Smooth muscle cell (in vitro differentiated cells): ENCODE measurements at regions not wholly inside any gene's neighbourhood (a gene's known extent, or its start where the extent isn't known, plus 50 kb on each side); places are given as distances from the start of the nearest gene placed in this dataset.

Source experiments
- DNase-seq: peaks from one replicate; lab custom pipeline; 2025; ENCODE audit not compliant: unreplicated experiment; lab: John Stamatoyannopoulos, UW
- H2AFZ ChIP-seq: fragments of 200-600 bp; sonication (generic); 2 replicates; pipeline ENCODE4 v1.6.0; 2016; ENCODE audit warnings: antibody characterized with exemption, low read depth, mild to moderate bottlenecking
- H3F3A ChIP-seq: fragments of 200-600 bp; sonication (generic); 2 replicates; pipeline ENCODE4 v1.6.0; 2017; ENCODE audit warnings: antibody characterized with exemption, low read depth
- H3K27ac ChIP-seq: fragments of 200-600 bp; sonication (generic); 2 replicates; pipeline ENCODE4 v1.5.1; 2016; ENCODE audit warnings: low read depth, mild to moderate bottlenecking
- H3K27me3 ChIP-seq: fragments of 200-600 bp; sonication (generic); 2 replicates; pipeline ENCODE4 v1.6.1; 2016; ENCODE audit warnings: low read depth, mild to moderate bottlenecking
- H3K36me3 ChIP-seq: fragments of 200-600 bp; sonication (generic); 2 replicates; pipeline ENCODE4 v1.5.1; 2016; ENCODE audit warnings: low read depth
- H3K4me1 ChIP-seq: fragments of 200-600 bp; sonication (generic); 2 replicates; pipeline ENCODE4 v1.5.1; 2016; ENCODE audit warnings: low read depth
- H3K4me2 ChIP-seq: fragments of 200-600 bp; sonication (generic); 2 replicates; pipeline ENCODE4 v1.6.0; 2016; ENCODE audit warnings: mild to moderate bottlenecking
- H3K4me3 ChIP-seq: fragments of 200-600 bp; sonication (generic); 2 replicates; pipeline ENCODE4 v1.5.1; 2016; ENCODE audit warnings: mild to moderate bottlenecking
- H3K79me2 ChIP-seq: fragments of 200-600 bp; sonication (generic); 2 replicates; pipeline ENCODE4 v1.6.0; 2016; ENCODE audit warnings: low read depth, mild to moderate bottlenecking
- H3K9ac ChIP-seq: fragments of 200-600 bp; sonication (generic); 2 replicates; pipeline ENCODE4 v1.6.0; 2016; ENCODE audit warnings: low read depth
- H3K9me3 ChIP-seq: fragments of 200-600 bp; sonication (generic); replicated peaks from 2 replicates; pipeline ENCODE4 v1.5.1; 2016; ENCODE audit warnings: low read depth
- H4K20me1 ChIP-seq: fragments of 200-600 bp; sonication (generic); 2 replicates; pipeline ENCODE4 v1.6.0; 2016; ENCODE audit warnings: low read depth
- WGBS: methylation state at CpG from one replicate; pipeline ENCODE4 v1.1.7; 2016; ENCODE audit warnings: low lambda C conversion rate; 5-methylcytosine and 5-hydroxymethylcytosine counted together
- TF ChIP-seq, protein P1 (sequence below): fragments of 200-600 bp; sonication (generic); IDR thresholded peaks from 2 replicates; pipeline ENCODE4 v1.5.1; 2017; ENCODE audit warnings: borderline replicate concordance, mild to moderate bottlenecking, antibody characterized with exemption; ENCODE audit not compliant: insufficient read depth, poor library complexity, severe bottlenecking

DNA sequence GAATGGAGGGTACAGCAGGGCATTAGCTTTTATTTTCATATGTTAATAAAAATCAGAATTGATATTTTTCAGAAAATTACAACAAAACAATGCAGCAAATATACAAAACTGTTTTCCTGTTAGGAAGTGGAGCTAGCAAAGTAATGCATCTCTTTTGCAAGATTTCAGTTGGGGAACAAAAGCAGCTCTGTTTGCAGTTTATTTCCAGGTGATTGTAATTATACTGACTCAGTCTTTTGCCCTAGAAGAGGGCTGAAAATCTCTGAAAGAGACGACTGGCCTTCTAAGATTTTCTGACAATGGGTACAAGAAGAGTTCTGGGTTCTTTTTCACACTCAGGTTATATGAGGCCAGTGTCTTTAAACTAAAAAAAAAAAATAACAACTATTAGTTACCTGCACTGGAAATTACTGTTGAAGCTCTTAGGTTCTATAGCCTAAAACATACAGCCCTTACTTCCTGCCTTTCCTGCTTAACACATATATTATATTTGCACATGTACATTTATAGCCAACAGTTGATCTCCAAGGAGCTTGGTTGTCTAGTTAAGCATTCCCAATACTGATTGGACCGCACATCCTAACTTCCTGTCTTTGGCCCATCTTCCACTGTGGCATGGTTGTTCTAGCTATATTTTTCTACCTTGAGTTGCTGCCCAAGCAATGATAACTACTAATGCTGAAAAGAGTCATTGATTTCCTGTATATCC lies 199.1 kb upstream of the KRR1 start:
- Histone ChIP-seq H3K27ac (no peak overlapping the region), H3K4me2 (no peak overlapping the region), H3K27me3 (no peaks in the 10 kb centered on the region), H3K4me3 (no peak overlapping the region), H3F3A (peaks cover 12% of the 10 kb centered on the region), H3K9me3 (no peaks in the 10 kb centered on the region), H3K4me1 (peaks cover 12% of the 10 kb centered on the region), H3K79me2 (no peaks in the 10 kb centered on the region), H4K20me1 (no peaks in the 10 kb centered on the region), H3K36me3 (no peaks in the 10 kb centered on the region), H2AFZ (no peak overlapping the region), H3K9ac (no peak overlapping the region)
- WGBS: 67% methylated on average over 2 of the region's 2 CpGs
- no peak for DNase-seq
- TF ChIP-seq, protein P1, sequence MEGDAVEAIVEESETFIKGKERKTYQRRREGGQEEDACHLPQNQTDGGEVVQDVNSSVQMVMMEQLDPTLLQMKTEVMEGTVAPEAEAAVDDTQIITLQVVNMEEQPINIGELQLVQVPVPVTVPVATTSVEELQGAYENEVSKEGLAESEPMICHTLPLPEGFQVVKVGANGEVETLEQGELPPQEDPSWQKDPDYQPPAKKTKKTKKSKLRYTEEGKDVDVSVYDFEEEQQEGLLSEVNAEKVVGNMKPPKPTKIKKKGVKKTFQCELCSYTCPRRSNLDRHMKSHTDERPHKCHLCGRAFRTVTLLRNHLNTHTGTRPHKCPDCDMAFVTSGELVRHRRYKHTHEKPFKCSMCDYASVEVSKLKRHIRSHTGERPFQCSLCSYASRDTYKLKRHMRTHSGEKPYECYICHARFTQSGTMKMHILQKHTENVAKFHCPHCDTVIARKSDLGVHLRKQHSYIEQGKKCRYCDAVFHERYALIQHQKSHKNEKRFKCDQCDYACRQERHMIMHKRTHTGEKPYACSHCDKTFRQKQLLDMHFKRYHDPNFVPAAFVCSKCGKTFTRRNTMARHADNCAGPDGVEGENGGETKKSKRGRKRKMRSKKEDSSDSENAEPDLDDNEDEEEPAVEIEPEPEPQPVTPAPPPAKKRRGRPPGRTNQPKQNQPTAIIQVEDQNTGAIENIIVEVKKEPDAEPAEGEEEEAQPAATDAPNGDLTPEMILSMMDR: no peak

DNA sequence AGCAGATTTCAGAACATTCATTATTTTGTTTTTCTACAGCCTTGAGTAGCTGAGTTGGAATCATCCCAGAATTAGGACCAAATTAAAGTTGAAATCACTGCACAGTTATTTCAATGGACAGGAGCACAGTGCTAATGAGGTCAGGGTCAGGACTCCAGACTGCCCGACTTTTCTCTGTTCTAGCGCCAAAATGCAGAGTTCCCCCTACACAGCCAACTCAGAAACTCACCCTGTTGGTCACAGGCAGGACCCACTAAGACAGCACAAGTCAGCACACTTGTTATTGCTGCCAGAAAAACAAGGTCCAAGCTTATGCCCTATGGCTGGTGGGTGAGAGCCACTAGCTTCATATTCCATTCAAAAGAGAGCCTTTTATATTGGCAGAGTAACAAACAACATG lies 198.1 kb upstream of the KRR1 start:
- H3K27ac ChIP-seq: no peak overlapping the region
- no peaks in the 10 kb centered on the region for H4K20me1 ChIP-seq
- no peaks in the 10 kb centered on the region for H3K27me3 ChIP-seq
- no peak overlapping the region for H3K4me3 ChIP-seq
- H3K79me2 ChIP-seq: no peaks in the 10 kb centered on the region
- no peak overlapping the region for H2AFZ ChIP-seq
- no peaks in the 10 kb centered on the region for H3K9me3 ChIP-seq
- TF ChIP-seq, protein P1: no peak
- no peak overlapping the region for H3K9ac ChIP-seq
- 94% methylated on average over 2 of the region's 2 CpGs for WGBS
- H3K4me1 ChIP-seq: peaks cover 17% of the 10 kb centered on the region
- H3K36me3 ChIP-seq: no peaks in the 10 kb centered on the region
- H3K4me2 ChIP-seq: no peak overlapping the region
- DNase-seq: no peak
- peaks cover 13% of the 10 kb centered on the region for H3F3A ChIP-seq

DNA sequence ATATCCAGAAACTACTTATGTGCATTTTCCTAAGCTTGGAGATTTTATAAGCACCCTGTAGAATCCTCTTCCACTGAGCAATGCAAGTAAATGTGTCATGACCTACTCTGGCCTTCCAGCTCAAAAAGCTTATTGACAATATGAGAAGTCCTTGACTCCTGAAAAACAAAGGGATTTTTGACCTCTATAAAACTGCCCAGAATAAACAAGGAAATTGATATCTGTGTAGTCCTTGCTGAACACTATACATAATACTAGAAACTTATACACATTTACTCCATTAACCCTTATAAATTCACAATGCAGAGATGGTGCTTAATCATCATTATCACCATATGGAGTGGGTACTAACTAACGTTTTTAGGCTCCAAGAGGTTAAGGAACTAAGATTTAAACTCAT lies 197.4 kb upstream of the KRR1 start:
- Histone ChIP-seq H3K9ac (no peak overlapping the region), H4K20me1 (no peaks in the 10 kb centered on the region), H3K9me3 (no peaks in the 10 kb centered on the region), H3K79me2 (no peaks in the 10 kb centered on the region), H3F3A (peaks cover 12% of the 10 kb centered on the region), H3K27ac (no peak overlapping the region), H3K4me3 (no peak overlapping the region), H3K27me3 (no peaks in the 10 kb centered on the region), H3K4me1 (peaks cover 17% of the 10 kb centered on the region), H3K36me3 (no peaks in the 10 kb centered on the region), H3K4me2 (no peak overlapping the region), H2AFZ (no peak overlapping the region)
- TF ChIP-seq, protein P1: no peak
- 61% methylated on average over 1 of the region's 1 CpG for WGBS
- no peak for DNase-seq

DNA sequence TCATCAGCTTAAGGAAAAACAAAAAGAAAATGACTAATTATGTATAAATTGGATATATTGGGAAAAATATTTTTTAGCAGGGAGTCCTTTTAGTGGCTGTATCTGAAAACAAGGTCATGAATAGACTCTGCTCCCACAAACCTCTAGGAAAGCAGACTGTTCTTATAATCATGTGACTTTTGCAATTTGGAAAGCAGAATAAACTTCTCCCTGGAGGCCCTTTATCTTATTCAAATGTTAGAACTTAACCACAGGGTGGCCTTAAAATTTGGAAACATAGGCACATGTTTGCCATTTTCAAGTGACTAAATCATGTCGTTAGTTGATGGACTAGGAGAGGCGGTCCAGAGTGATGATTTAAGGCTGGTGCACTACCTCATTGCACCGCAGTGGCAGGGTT lies 196.6 kb upstream of the KRR1 start:
- no peak overlapping the region for H2AFZ ChIP-seq
- H3K9me3 ChIP-seq: no peaks in the 10 kb centered on the region
- no peak overlapping the region for H3K27ac ChIP-seq
- H4K20me1 ChIP-seq: no peaks in the 10 kb centered on the region
- H3F3A ChIP-seq: peaks cover 12% of the 10 kb centered on the region
- H3K36me3 ChIP-seq: no peaks in the 10 kb centered on the region
- peaks cover 17% of the 10 kb centered on the region for H3K4me1 ChIP-seq
- TF ChIP-seq, protein P1: no peak
- no peaks in the 10 kb centered on the region for H3K27me3 ChIP-seq
- H3K79me2 ChIP-seq: no peaks in the 10 kb centered on the region
- no peak for DNase-seq
- 89% methylated on average over 3 of the region's 3 CpGs for WGBS
- no peak overlapping the region for H3K4me3 ChIP-seq
- H3K4me2 ChIP-seq: no peak overlapping the region
- no peak overlapping the region for H3K9ac ChIP-seq
